OCI-LY1 (cell line): ENCODE measurements at regions not wholly inside any gene's neighbourhood (a gene's known extent, or its start where the extent isn't known, plus 50 kb on each side); places are given as distances from the start of the nearest gene placed in this dataset.

Experiments
- H2AFZ ChIP-seq: fragments of 200-600 bp; sonication (generic), shearing (Covaris generic); 2 replicates; pipeline ENCODE4 v1.6.0; 2014; ENCODE audit warnings: antibody characterized with exemption, mild to moderate bottlenecking, low read length
- H3F3A ChIP-seq: fragments of 200-600 bp; sonication (generic), shearing (Covaris generic); 2 replicates; pipeline ENCODE4 v1.6.0; 2014; ENCODE audit warnings: mild to moderate bottlenecking, antibody characterized with exemption, low read length, moderate library complexity; ENCODE audit not compliant: insufficient read depth
- H3K27ac ChIP-seq: fragments of 200-600 bp; sonication (generic); 2 replicates; pipeline ENCODE4 v1.5.1; 2014; ENCODE audit warnings: low read length, mixed run types, mild to moderate bottlenecking, low read depth; ENCODE audit not compliant: poor library complexity, severe bottlenecking
- H3K27me3 ChIP-seq: fragments of 200-600 bp; sonication (generic); 2 replicates; pipeline ENCODE4 v1.6.0; 2014; ENCODE audit warnings: antibody characterized with exemption, mild to moderate bottlenecking, low read length, moderate library complexity; ENCODE audit not compliant: insufficient read depth
- H3K36me3 ChIP-seq: fragments of 200-600 bp; sonication (generic); 2 replicates; pipeline ENCODE4 v1.6.1; 2014; ENCODE audit warnings: mild to moderate bottlenecking, antibody characterized with exemption, low read length, moderate library complexity, mixed read lengths; ENCODE audit not compliant: insufficient read depth
- H3K4me1 ChIP-seq: fragments of 200-600 bp; sonication (generic); 2 replicates; pipeline ENCODE4 v1.5.1; 2014; ENCODE audit warnings: mild to moderate bottlenecking, low read length, moderate library complexity; ENCODE audit not compliant: insufficient read depth, severe bottlenecking
- H3K4me2 ChIP-seq: fragments of 200-600 bp; sonication (generic), shearing (Covaris generic); 2 replicates; pipeline ENCODE4 v1.6.1; 2014; ENCODE audit warnings: low read length
- H3K4me3 ChIP-seq: fragments of 200-600 bp; sonication (generic); 2 replicates; pipeline ENCODE4 v1.5.1; 2014; ENCODE audit warnings: low read length, low read depth, mild to moderate bottlenecking, mixed read lengths; ENCODE audit not compliant: poor library complexity, severe bottlenecking
- H3K79me2 ChIP-seq: fragments of 200-600 bp; shearing (Covaris generic); 2 replicates; pipeline ENCODE4 v1.6.1; 2016; ENCODE audit warnings: mixed run types, low read length, mixed read lengths; ENCODE audit not compliant: insufficient read depth
- H3K9ac ChIP-seq: fragments of 200-600 bp; sonication (generic), shearing (Covaris generic); 2 replicates; pipeline ENCODE4 v1.6.1; 2014; ENCODE audit warnings: mild to moderate bottlenecking, low read length, mixed read lengths
- H3K9me2 ChIP-seq: fragments of 200-600 bp; sonication (generic), shearing (Covaris generic); 2 replicates; pipeline ENCODE4 v1.6.1; 2014; ENCODE audit warnings: low read depth, mild to moderate bottlenecking, low read length, mixed read lengths
- H3K9me3 ChIP-seq: fragments of 200-600 bp; shearing (Covaris generic); 2 replicates; pipeline ENCODE4 v1.6.1; 2014; ENCODE audit warnings: low read length, mixed read lengths
- H4K20me1 ChIP-seq: fragments of 200-600 bp; sonication (generic), shearing (Covaris generic); 2 replicates; pipeline ENCODE4 v1.6.0; 2016; ENCODE audit warnings: mild to moderate bottlenecking, low read length; ENCODE audit not compliant: insufficient read depth
- EZH2 ChIP-seq: fragments of 200-600 bp; sonication (generic), shearing (Covaris generic); IDR thresholded peaks from 2 replicates; pipeline ENCODE4 v1.8.0; 2017; ENCODE audit warnings: borderline replicate concordance, mixed run types, mild to moderate bottlenecking, antibody characterized with exemption, low read length, moderate library complexity, mixed read lengths
- TF ChIP-seq, protein P1 (sequence below): fragments of 200-600 bp; sonication (generic), shearing (Covaris generic); IDR thresholded peaks from 2 replicates; pipeline ENCODE4 v1.5.1; 2017; ENCODE audit warnings: mild to moderate bottlenecking, antibody characterized with exemption, low read length, moderate library complexity, mixed read lengths

DNA sequence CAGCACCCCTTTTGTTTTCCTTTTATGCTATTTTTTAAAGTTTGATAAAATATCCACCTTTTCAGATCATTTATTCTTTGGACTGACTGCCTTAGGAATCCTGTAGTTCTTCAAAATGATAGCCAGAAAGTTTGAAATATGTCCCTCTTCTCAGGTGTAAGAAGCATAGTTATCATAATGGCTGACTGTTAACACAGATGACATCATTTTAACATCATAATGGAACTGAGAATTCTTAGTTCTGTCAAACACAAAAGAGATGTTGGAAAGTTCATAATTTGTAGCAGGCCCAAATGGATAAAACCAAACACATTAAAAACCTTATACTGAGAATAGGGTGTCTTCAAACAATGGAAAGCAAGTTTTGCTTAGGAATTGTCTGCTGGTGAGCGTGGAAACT lies 1254.4 kb downstream of the ADGRL3 start:
- Histone ChIP-seq H3K9ac (no peak overlapping the region), H3K27me3 (no peaks in the 10 kb centered on the region), H3K9me2 (no peaks in the 10 kb centered on the region), H3K79me2 (no peaks in the 10 kb centered on the region), H3K4me2 (no peak overlapping the region), H3K4me1 (no peaks in the 10 kb centered on the region), H4K20me1 (no peaks in the 10 kb centered on the region), H3K4me3 (no peak overlapping the region), H3K36me3 (no peaks in the 10 kb centered on the region), H3K9me3 (no peaks in the 10 kb centered on the region), H3K27ac (no peak overlapping the region), H3F3A (no peaks in the 10 kb centered on the region), H2AFZ (no peak overlapping the region)
- TF ChIP-seq, protein P1, sequence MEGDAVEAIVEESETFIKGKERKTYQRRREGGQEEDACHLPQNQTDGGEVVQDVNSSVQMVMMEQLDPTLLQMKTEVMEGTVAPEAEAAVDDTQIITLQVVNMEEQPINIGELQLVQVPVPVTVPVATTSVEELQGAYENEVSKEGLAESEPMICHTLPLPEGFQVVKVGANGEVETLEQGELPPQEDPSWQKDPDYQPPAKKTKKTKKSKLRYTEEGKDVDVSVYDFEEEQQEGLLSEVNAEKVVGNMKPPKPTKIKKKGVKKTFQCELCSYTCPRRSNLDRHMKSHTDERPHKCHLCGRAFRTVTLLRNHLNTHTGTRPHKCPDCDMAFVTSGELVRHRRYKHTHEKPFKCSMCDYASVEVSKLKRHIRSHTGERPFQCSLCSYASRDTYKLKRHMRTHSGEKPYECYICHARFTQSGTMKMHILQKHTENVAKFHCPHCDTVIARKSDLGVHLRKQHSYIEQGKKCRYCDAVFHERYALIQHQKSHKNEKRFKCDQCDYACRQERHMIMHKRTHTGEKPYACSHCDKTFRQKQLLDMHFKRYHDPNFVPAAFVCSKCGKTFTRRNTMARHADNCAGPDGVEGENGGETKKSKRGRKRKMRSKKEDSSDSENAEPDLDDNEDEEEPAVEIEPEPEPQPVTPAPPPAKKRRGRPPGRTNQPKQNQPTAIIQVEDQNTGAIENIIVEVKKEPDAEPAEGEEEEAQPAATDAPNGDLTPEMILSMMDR = no peak
- TF ChIP-seq EZH2 = no peak

DNA sequence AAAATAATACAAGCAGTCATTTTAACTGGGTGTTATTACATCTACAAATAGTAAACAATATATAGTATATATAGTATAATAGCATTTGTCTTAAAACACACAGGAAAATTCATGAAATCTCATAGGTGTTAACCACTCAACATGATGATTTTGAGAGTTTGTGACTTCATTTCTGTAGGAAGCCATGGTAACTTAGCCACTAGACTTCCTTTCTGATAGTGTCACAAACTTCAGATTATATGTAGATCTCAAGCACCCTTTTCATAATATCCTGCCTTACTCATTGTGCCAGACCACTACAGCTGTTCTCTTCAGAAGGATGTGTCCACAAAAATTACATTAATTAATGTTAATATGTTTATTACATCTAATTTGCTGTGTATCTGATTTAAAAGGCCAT lies 1250.6 kb downstream of the ADGRL3 start:
- Histone ChIP-seq H3K9ac (no peak overlapping the region), H3K79me2 (no peaks in the 10 kb centered on the region), H3K9me2 (no peaks in the 10 kb centered on the region), H3K4me1 (no peaks in the 10 kb centered on the region), H3K4me2 (no peak overlapping the region), H3K4me3 (no peak overlapping the region), H3K27ac (no peak overlapping the region), H3K36me3 (no peaks in the 10 kb centered on the region), H2AFZ (no peak overlapping the region), H3K27me3 (no peaks in the 10 kb centered on the region), H4K20me1 (no peaks in the 10 kb centered on the region), H3K9me3 (no peaks in the 10 kb centered on the region), H3F3A (no peaks in the 10 kb centered on the region)
- TF ChIP-seq, protein P1 = no peak
- TF ChIP-seq EZH2 = no peak

DNA sequence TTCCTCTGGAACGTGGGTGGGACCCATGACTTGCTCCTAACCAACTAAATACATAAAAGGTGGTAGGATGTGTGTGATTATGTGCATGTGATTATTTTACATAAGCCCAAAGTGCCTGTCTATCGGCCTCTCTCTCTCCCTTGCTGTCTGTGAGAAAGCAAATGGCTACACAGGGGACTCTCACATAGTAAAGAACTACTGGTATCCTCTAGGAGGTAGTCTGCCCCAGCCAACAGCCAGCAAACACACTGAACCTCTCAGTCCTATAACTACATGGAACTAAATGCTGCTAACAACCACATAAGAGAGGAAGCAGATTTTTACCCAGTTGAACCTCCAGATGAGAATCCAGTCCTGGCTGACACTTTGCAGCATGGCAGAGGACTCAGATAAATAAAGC lies 1249.4 kb downstream of the ADGRL3 start:
- Histone ChIP-seq H3K9me3 (no peaks in the 10 kb centered on the region), H3K4me3 (no peak overlapping the region), H4K20me1 (no peaks in the 10 kb centered on the region), H3K36me3 (no peaks in the 10 kb centered on the region), H3K4me2 (no peak overlapping the region), H3K9me2 (no peaks in the 10 kb centered on the region), H3K27ac (no peak overlapping the region), H3K4me1 (no peaks in the 10 kb centered on the region), H3K79me2 (no peaks in the 10 kb centered on the region), H3K9ac (no peak overlapping the region), H3F3A (no peaks in the 10 kb centered on the region), H2AFZ (no peak overlapping the region), H3K27me3 (no peaks in the 10 kb centered on the region)
- no peak for TF ChIP-seq EZH2
- TF ChIP-seq, protein P1 = no peak
